Progenitor cell of endocrine pancreas (in vitro differentiated cells): ENCODE measurements at regions not wholly inside any gene's neighbourhood (a gene's known extent, or its start where the extent isn't known, plus 50 kb on each side); places are given as distances from the start of the nearest gene placed in this dataset.

Experiments
- DNase-seq: peaks from one replicate; pipeline ENCODE4 v3.0.0; 2021; ENCODE audit warnings: low spot score; ENCODE audit not compliant: unreplicated experiment
- H3K27ac Mint-ChIP-seq: 2 replicates; pipeline ENCODE4 v1.8.0; 2021; ENCODE audit warnings: mild to moderate bottlenecking, moderate library complexity, mixed read lengths
- H3K27me3 Mint-ChIP-seq: 2 replicates; pipeline ENCODE4 v1.8.0; 2021; ENCODE audit warnings: mixed read lengths
- H3K36me3 Mint-ChIP-seq: 2 replicates; pipeline ENCODE4 v1.8.0; 2022; ENCODE audit warnings: mixed read lengths; ENCODE audit not compliant: insufficient read depth
- H3K4me1 Mint-ChIP-seq: 2 replicates; pipeline ENCODE4 v1.8.0; 2021; ENCODE audit warnings: low read depth, mixed read lengths
- H3K4me3 Mint-ChIP-seq: 2 replicates; pipeline ENCODE4 v1.8.0; 2021; ENCODE audit warnings: low read depth, mild to moderate bottlenecking, moderate library complexity, mixed read lengths
- H3K9me3 Mint-ChIP-seq: 2 replicates; pipeline ENCODE4 v1.8.0; 2021; ENCODE audit warnings: low read depth, mixed read lengths
- CTCF ChIP-seq: fragments of 200-600 bp; sonication (generic); IDR thresholded peaks from one replicate; pipeline ENCODE4 v1.5.0; 2021; ENCODE audit warnings: antibody characterized with exemption, mild to moderate bottlenecking; ENCODE audit not compliant: unreplicated experiment

- no peak for DNase-seq
- TF ChIP-seq CTCF: no peak
- Mint-ChIP-seq H3K36me3 (no peaks in the 10 kb centered on the region), H3K4me1 (no peaks in the 10 kb centered on the region), H3K4me3 (no peak overlapping the region), H3K27ac (no peak overlapping the region), H3K9me3 (peaks cover 6% of the 10 kb centered on the region), H3K27me3 (no peaks in the 10 kb centered on the region)
Measured at GRCh38 chr5:44881266-44881665, 72.5 kb downstream of the MRPS30 start.

- Mint-ChIP-seq H3K27ac (no peak overlapping the region), H3K27me3 (no peaks in the 10 kb centered on the region)
- DNase-seq: no peak
Measured at GRCh38 chr5:44884036-44884435, 75.3 kb downstream of the MRPS30 start.

GRCh38 chr5:44885903-44886302, 77.2 kb downstream of the MRPS30 start:
- H3K4me3 Mint-ChIP-seq: no peak overlapping the region
- no peaks in the 10 kb centered on the region for H3K36me3 Mint-ChIP-seq
- H3K27ac Mint-ChIP-seq: no peak overlapping the region
- no peaks in the 10 kb centered on the region for H3K27me3 Mint-ChIP-seq
- DNase-seq: no peak
- H3K9me3 Mint-ChIP-seq: no peaks in the 10 kb centered on the region
- no peaks in the 10 kb centered on the region for H3K4me1 Mint-ChIP-seq
- TF ChIP-seq CTCF: no peak

More at GRCh38 chr5:44884036-44884435, 75.3 kb downstream of the MRPS30 start:
- no peaks in the 10 kb centered on the region for H3K4me1 Mint-ChIP-seq
- no peak overlapping the region for H3K4me3 Mint-ChIP-seq
- no peak for TF ChIP-seq CTCF
- no peaks in the 10 kb centered on the region for H3K36me3 Mint-ChIP-seq
- H3K9me3 Mint-ChIP-seq: no peaks in the 10 kb centered on the region

GRCh38 chr5:44887722-44888121, 79.0 kb downstream of the MRPS30 start:
- DNase-seq: no peak
- Mint-ChIP-seq H3K27me3 (no peaks in the 10 kb centered on the region), H3K9me3 (peaks cover 6% of the 10 kb centered on the region), H3K4me1 (no peaks in the 10 kb centered on the region), H3K27ac (no peak overlapping the region), H3K36me3 (no peaks in the 10 kb centered on the region), H3K4me3 (no peak overlapping the region)
- TF ChIP-seq CTCF: no peak

GRCh38 chr5:44888435-44888834, 79.7 kb downstream of the MRPS30 start:
- H3K4me3 Mint-ChIP-seq: no peak overlapping the region
- no peaks in the 10 kb centered on the region for H3K36me3 Mint-ChIP-seq
- no peak overlapping the region for H3K27ac Mint-ChIP-seq
- DNase-seq: no peak
- H3K4me1 Mint-ChIP-seq: no peaks in the 10 kb centered on the region
- TF ChIP-seq CTCF: no peak
- no peaks in the 10 kb centered on the region for H3K27me3 Mint-ChIP-seq
- H3K9me3 Mint-ChIP-seq: peaks cover 10% of the 10 kb centered on the region
